Endothelial cell of umbilical vein (primary cell): ENCODE measurements at regions not wholly inside any gene's neighbourhood (a gene's known extent, or its start where the extent isn't known, plus 50 kb on each side); places are given as distances from the start of the nearest gene placed in this dataset.

Experiments used
- BruUV-seq: library from RNA; stranded (reverse); fragments of 400-500 nt; replicated peaks from 2 replicates; lab custom pipeline; 2021; lab: Mats Ljungman, UMichigan
- CTCF ChIA-PET: fragments of 300-600, 350-600 bp; sonication (Branson Sonifier 250); formaldehyde crosslinking; loops from one replicate; lab custom pipeline; 2021; ENCODE audit warnings: antibody characterized with exemption, inconsistent platforms; lab: Charles Lee
- POLR2A ChIA-PET: fragments of 300-600, 350-600 bp; sonication (Branson Sonifier 250); formaldehyde crosslinking; loops from one replicate; lab custom pipeline; 2021; ENCODE audit warnings: antibody characterized with exemption, inconsistent platforms; lab: Charles Lee
- DNase-seq: peaks from one replicate; pipeline ENCODE4 v3.0.0-alpha.2; 2011; ENCODE audit warnings: low read depth, low spot score
- FAIRE-seq: peaks from 2 replicates; lab custom pipeline; 2011; peaks lifted over from hg19 to GRCh38; lab: Jason Lieb, UNC
- H2AFZ ChIP-seq: 2 replicates; pipeline ENCODE4 v1.6.0; 2012; ENCODE audit warnings: low read depth, low read length, control low read depth, inconsistent platforms
- H3K27ac ChIP-seq: 2 replicates; pipeline ENCODE4 v1.5.1; 2011; ENCODE audit warnings: low read depth, mild to moderate bottlenecking, control low read depth, low read length, moderate library complexity; ENCODE audit not compliant: insufficient read depth
- H3K27me3 ChIP-seq, 2 experiments: 2 replicates each; pipeline versions ENCODE4 v1.6.0 to v1.6.1; 2011; ENCODE audit warnings: low read length in 2 of 2, mixed read lengths in 1 of 2; ENCODE audit not compliant: control insufficient read depth in 2 of 2, insufficient read depth in 2 of 2
- H3K36me3 ChIP-seq, 2 experiments: 2 replicates in 1 of 2; 3 replicates in 1 of 2; pipeline ENCODE4 v1.5.1; 2011; ENCODE audit warnings: low read length in 2 of 2, mild to moderate bottlenecking in 1 of 2, moderate library complexity in 1 of 2; ENCODE audit not compliant: control insufficient read depth in 2 of 2, insufficient read depth in 2 of 2; ENCODE audit errors: extremely low read depth in 1 of 2
- H3K4me1 ChIP-seq: 3 replicates; pipeline ENCODE4 v1.5.1; 2011; ENCODE audit warnings: mild to moderate bottlenecking, low read length; ENCODE audit not compliant: control insufficient read depth, insufficient read depth; ENCODE audit errors: extremely low read depth
- H3K4me2 ChIP-seq: 2 replicates; pipeline ENCODE4 v1.6.1; 2011; ENCODE audit warnings: low read length, control low read depth, mixed read lengths; ENCODE audit not compliant: insufficient read depth
- H3K4me3 ChIP-seq, 3 experiments: fragments of 200-600 bp in 1 of 3; sonication (generic), shearing (Covaris generic) in 1 of 3; replicated peaks in 1 of 3; 2 replicates each; pipeline ENCODE4 v1.5.1; 2011 to 2016; ENCODE audit warnings: control low read depth in 3 of 3, low read length in 3 of 3, mild to moderate bottlenecking in 2 of 3, inconsistent platforms in 1 of 3, low read depth in 1 of 3, moderate library complexity in 1 of 3; ENCODE audit not compliant: insufficient read depth in 1 of 3
- H3K79me2 ChIP-seq: 2 replicates; pipeline ENCODE4 v1.6.0; 2012; ENCODE audit warnings: low read length, inconsistent platforms; ENCODE audit not compliant: control insufficient read depth, insufficient read depth
- H3K9ac ChIP-seq: replicated peaks from 2 replicates; pipeline ENCODE3; 2011; ENCODE audit warnings: low read length, control low read depth; ENCODE audit not compliant: insufficient read depth; ENCODE audit errors: extremely low read depth
- H3K9me1 ChIP-seq: replicated peaks from 3 replicates; pipeline ENCODE4 v1.6.0; 2011; ENCODE audit warnings: mild to moderate bottlenecking, low read length; ENCODE audit not compliant: control insufficient read depth, insufficient read depth; ENCODE audit errors: extremely low read depth
- H3K9me3 ChIP-seq: replicated peaks from 2 replicates; pipeline ENCODE4 v1.5.1; 2012; ENCODE audit warnings: low read length, inconsistent platforms; ENCODE audit not compliant: control insufficient read depth, insufficient read depth
- H4K20me1 ChIP-seq: replicated peaks from 2 replicates; pipeline ENCODE3; 2011; ENCODE audit warnings: mild to moderate bottlenecking, low read length; ENCODE audit not compliant: control insufficient read depth, insufficient read depth; ENCODE audit errors: extremely low read depth
- FOS ChIP-seq: IDR thresholded peaks from 2 replicates; pipeline ENCODE4 v1.6.1; 2011; ENCODE audit warnings: mild to moderate bottlenecking, low read length, moderate library complexity, borderline replicate concordance; ENCODE audit not compliant: insufficient read depth
- GATA2 ChIP-seq: IDR thresholded peaks from 2 replicates; pipeline ENCODE4 v1.7.0; 2011; ENCODE audit warnings: low read depth, mild to moderate bottlenecking, moderate library complexity, mixed read lengths, low read length; ENCODE audit not compliant: insufficient read length, insufficient read depth
- JUN ChIP-seq: IDR thresholded peaks from 2 replicates; pipeline ENCODE4 v1.6.1; 2011; ENCODE audit warnings: borderline replicate concordance, low read depth; ENCODE audit not compliant: insufficient read length, insufficient read depth
- POLR2A ChIP-seq: IDR thresholded peaks from 2 replicates; pipeline ENCODE4 v1.6.1; 2012; ENCODE audit warnings: low read depth, mild to moderate bottlenecking, control low read depth, low read length
- POLR2AphosphoS5 ChIP-seq: IDR thresholded peaks from 2 replicates; pipeline ENCODE4 v1.6.1; 2012; ENCODE audit warnings: low read depth, mild to moderate bottlenecking, control low read depth, low read length, moderate library complexity; ENCODE audit not compliant: insufficient read depth
- dilution Hi-C: fragments of 300-500 bp; cut with MboI; formaldehyde crosslinking; loops from one replicate; pipeline ENCODE4 v1.15.0; 2019; ENCODE audit warnings: low sequenced_read_pairs; ENCODE audit not compliant: extremely low pct_ligation_motif_present
- intact Hi-C: fragments of 100-400 bp; cut with micrococcal nuclease; formaldehyde crosslinking; loops from one replicate; pipeline ENCODE4 v1.10.0; 2022
- TF ChIP-seq, protein P1 (sequence below): IDR thresholded peaks from 2 replicates; pipeline ENCODE4 v1.6.1; 2011; ENCODE audit not compliant: insufficient read depth, insufficient read length
- TF ChIP-seq, protein P2 (sequence below), 2 donors: IDR thresholded peaks; 1 replicate in 1 of 2; 2 replicates in 1 of 2; pipeline ENCODE4 v1.5.1; 2011; ENCODE audit warnings: low read length in 2 of 2, mild to moderate bottlenecking in 2 of 2, moderate library complexity in 2 of 2, control low read depth in 1 of 2, inconsistent platforms in 1 of 2, low read depth in 1 of 2; ENCODE audit not compliant: insufficient read depth in 1 of 2; ENCODE audit errors: extremely low read depth in 1 of 2

DNA sequence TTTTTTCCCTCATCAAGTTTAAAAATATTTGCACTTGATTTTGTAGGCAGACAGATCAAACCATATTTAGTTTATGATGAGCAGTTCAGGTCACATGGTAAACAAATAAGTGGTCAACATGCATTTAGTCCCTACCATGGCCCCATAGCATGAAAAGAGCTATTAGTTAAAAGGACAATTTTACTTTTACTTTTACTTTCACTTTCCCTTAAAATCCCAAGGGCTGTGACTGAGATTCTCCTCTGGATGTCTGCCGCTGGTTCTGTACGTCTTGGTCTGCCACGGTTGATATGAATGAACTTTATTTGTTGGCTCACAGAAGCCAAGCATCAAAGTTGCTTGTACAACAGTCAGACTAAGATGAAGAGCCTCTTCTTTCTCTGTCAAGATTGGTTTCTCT is 626.2 kb upstream of the CDH7 start:
- CTCF ChIA-PET = no interaction called here

DNA sequence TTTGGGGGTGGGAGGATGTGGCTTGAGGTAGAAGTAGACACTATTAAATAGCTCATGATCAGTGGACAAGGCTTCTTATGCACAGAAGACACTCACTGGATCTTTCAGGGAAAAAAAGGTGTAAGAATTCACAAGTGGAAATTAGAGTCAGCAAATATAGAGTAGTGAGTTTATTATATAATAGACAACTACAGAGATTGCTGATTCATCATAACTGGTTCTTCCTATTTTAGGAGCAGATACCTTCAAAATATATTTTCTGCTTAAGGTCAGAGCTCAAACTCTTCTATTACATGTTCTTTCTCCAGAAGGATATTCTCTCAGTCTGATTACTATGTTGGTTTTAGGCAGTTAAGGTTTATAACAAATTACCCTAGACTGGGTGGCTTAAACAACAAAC is 646.9 kb upstream of the CDH7 start:
- dilution Hi-C loops = no loop called here
- POLR2A ChIA-PET = no interaction called here
- TF ChIP-seq FOS (no peak), POLR2A (no peak), JUN (no peak), GATA2 (no peak)
- TF ChIP-seq, protein P1, sequence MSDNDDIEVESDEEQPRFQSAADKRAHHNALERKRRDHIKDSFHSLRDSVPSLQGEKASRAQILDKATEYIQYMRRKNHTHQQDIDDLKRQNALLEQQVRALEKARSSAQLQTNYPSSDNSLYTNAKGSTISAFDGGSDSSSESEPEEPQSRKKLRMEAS = no peak
- TF ChIP-seq, protein P2, sequence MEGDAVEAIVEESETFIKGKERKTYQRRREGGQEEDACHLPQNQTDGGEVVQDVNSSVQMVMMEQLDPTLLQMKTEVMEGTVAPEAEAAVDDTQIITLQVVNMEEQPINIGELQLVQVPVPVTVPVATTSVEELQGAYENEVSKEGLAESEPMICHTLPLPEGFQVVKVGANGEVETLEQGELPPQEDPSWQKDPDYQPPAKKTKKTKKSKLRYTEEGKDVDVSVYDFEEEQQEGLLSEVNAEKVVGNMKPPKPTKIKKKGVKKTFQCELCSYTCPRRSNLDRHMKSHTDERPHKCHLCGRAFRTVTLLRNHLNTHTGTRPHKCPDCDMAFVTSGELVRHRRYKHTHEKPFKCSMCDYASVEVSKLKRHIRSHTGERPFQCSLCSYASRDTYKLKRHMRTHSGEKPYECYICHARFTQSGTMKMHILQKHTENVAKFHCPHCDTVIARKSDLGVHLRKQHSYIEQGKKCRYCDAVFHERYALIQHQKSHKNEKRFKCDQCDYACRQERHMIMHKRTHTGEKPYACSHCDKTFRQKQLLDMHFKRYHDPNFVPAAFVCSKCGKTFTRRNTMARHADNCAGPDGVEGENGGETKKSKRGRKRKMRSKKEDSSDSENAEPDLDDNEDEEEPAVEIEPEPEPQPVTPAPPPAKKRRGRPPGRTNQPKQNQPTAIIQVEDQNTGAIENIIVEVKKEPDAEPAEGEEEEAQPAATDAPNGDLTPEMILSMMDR (IDR thresholded peaks at IDR 0.05; ENCODE audit: extremely low read depth in 1 of 2, insufficient read depth in 1 of 2, low read depth in 1 of 2, low read length in 2 of 2) = no peak
- no peak overlapping the region for H3K4me2 ChIP-seq
- no peak overlapping the region for H3K9ac ChIP-seq
- FAIRE-seq (no peak), DNase-seq (no peak)
- no peaks in the 10 kb centered on the region for H3K9me1 ChIP-seq
- H3K4me1 ChIP-seq = no peaks in the 10 kb centered on the region
- H3K9me3 ChIP-seq = no peaks in the 10 kb centered on the region
- BruUV-seq = no TSS peak
- CTCF ChIA-PET = no interaction called here
- H4K20me1 ChIP-seq = no peaks in the 10 kb centered on the region
- H3K36me3 ChIP-seq = no peaks in the 10 kb centered on the region
- intact Hi-C loops = no loop called here
- H3K79me2 ChIP-seq = no peaks in the 10 kb centered on the region
- no peaks in the 10 kb centered on the region for H3K27me3 ChIP-seq
- H3K27ac ChIP-seq = no peak overlapping the region
- no peak overlapping the region for H2AFZ ChIP-seq
- no peak overlapping the region for H3K4me3 ChIP-seq

More for the DNA sequence above, 626.2 kb upstream of the CDH7 start:
- H3K9ac ChIP-seq = no peak overlapping the region
- FAIRE-seq (no peak), DNase-seq (no peak)
- no peaks in the 10 kb centered on the region for H4K20me1 ChIP-seq
- H3K27me3 ChIP-seq = no peaks in the 10 kb centered on the region
- H3K79me2 ChIP-seq = no peaks in the 10 kb centered on the region
- no TSS peak for BruUV-seq
- H3K27ac ChIP-seq = no peak overlapping the region
- H3K4me3 ChIP-seq = no peak overlapping the region
- peaks cover 2% of the 10 kb centered on the region for H3K9me3 ChIP-seq
- dilution Hi-C loops (no loop called here), intact Hi-C loops (no loop called here)
- no peak overlapping the region for H2AFZ ChIP-seq
- no peaks in the 10 kb centered on the region for H3K9me1 ChIP-seq
- no peaks in the 10 kb centered on the region for H3K4me1 ChIP-seq
- POLR2A ChIA-PET = no interaction called here
- no peak overlapping the region for H3K4me2 ChIP-seq
- H3K36me3 ChIP-seq = no peaks in the 10 kb centered on the region
- TF ChIP-seq POLR2A = no peak
- TF ChIP-seq POLR2AphosphoS5 = no peak
- TF ChIP-seq GATA2 = no peak
